Neural progenitor cell (in vitro differentiated cells): ENCODE measurements at regions not wholly inside any gene's neighbourhood (a gene's known extent, or its start where the extent isn't known, plus 50 kb on each side); places are given as distances from the start of the nearest gene placed in this dataset.
A peak's percentile ranks its signal among the peaks of the same experiment; 100 is the strongest.

ENCODE experiments used
- DNase-seq: peaks from one replicate; pipeline ENCODE4 v3.0.0-alpha.2; 2016; ENCODE audit warnings: low spot score
- H2AFZ ChIP-seq: fragments of 200-600 bp; sonication (generic); replicated peaks from 2 replicates; pipeline ENCODE4 v1.6.1; 2016; ENCODE audit warnings: antibody characterized with exemption
- H3F3A ChIP-seq: fragments of 200-600 bp; sonication (generic); 2 replicates; pipeline ENCODE4 v1.6.1; 2016; ENCODE audit warnings: antibody characterized with exemption, low read depth
- H3K27ac ChIP-seq: fragments of 200-600 bp; sonication (generic); 2 replicates; pipeline ENCODE4 v1.5.1; 2016; ENCODE audit warnings: mild to moderate bottlenecking
- H3K27me3 ChIP-seq: fragments of 200-600 bp; sonication (generic); 2 replicates; pipeline ENCODE4 v1.6.1; 2016; ENCODE audit warnings: mild to moderate bottlenecking, moderate library complexity
- H3K36me3 ChIP-seq: fragments of 200-600 bp; sonication (generic); 2 replicates; pipeline ENCODE4 v1.5.1; 2016
- H3K4me1 ChIP-seq: fragments of 200-600 bp; sonication (generic); 2 replicates; pipeline ENCODE4 v1.6.1; 2016; ENCODE audit warnings: mixed run types
- H3K4me2 ChIP-seq: fragments of 200-600 bp; sonication (generic); 2 replicates; pipeline ENCODE4 v1.6.1; 2016
- H3K4me3 ChIP-seq: fragments of 200-600 bp; sonication (generic); 2 replicates; pipeline ENCODE4 v1.5.1; 2016
- H3K79me2 ChIP-seq: fragments of 200-600 bp; sonication (generic); 2 replicates; pipeline ENCODE4 v1.6.1; 2016; ENCODE audit warnings: low read depth
- H3K9ac ChIP-seq: fragments of 200-600 bp; sonication (generic); 2 replicates; pipeline ENCODE4 v1.6.1; 2016
- H3K9me3 ChIP-seq: fragments of 200-600 bp; sonication (generic); 2 replicates; pipeline ENCODE4 v1.5.1; 2016; ENCODE audit warnings: low read depth
- H4K20me1 ChIP-seq: fragments of 200-600 bp; sonication (generic); 2 replicates; pipeline ENCODE4 v1.6.1; 2016; ENCODE audit warnings: low read depth
- H3K27ac Mint-ChIP-seq: 3 replicates; pipeline ENCODE4 v1.8.0; 2021; ENCODE audit warnings: mixed read lengths
- H3K27me3 Mint-ChIP-seq: 2 replicates; pipeline ENCODE4 v1.8.0; 2022; ENCODE audit warnings: low read depth, mild to moderate bottlenecking, inconsistent platforms, moderate library complexity, mixed read lengths; ENCODE audit not compliant: insufficient read depth
- H3K36me3 Mint-ChIP-seq: 3 replicates; pipeline ENCODE4 v1.8.0; 2021; ENCODE audit warnings: mixed read lengths
- H3K4me1 Mint-ChIP-seq: 3 replicates; pipeline ENCODE4 v1.8.0; 2021; ENCODE audit warnings: mixed read lengths
- H3K4me3 Mint-ChIP-seq: 3 replicates; pipeline ENCODE4 v1.8.0; 2021; ENCODE audit warnings: mild to moderate bottlenecking, moderate library complexity, mixed read lengths
- H3K9me3 Mint-ChIP-seq: 3 replicates; pipeline ENCODE4 v1.8.0; 2020; ENCODE audit warnings: mixed read lengths
- CTCF ChIP-seq: fragments of 200-600 bp; sonication (generic); IDR thresholded peaks from 2 replicates; pipeline ENCODE4 v1.5.1; 2017; ENCODE audit warnings: antibody characterized with exemption, mild to moderate bottlenecking
- EZH2 ChIP-seq: fragments of 200-600 bp; sonication (generic); IDR thresholded peaks from 2 replicates; pipeline ENCODE4 v1.6.1; 2017; ENCODE audit warnings: antibody characterized with exemption, mild to moderate bottlenecking, moderate library complexity
- EZH2phosphoT487 ChIP-seq: fragments of 200-600 bp; sonication (generic); IDR thresholded peaks from 2 replicates; pipeline ENCODE4 v1.6.1; 2017; ENCODE audit warnings: antibody characterized with exemption

GRCh38 chr7:119452401-119452800, 820.6 kb upstream of the KCND2 start:
- Histone ChIP-seq H3K79me2 (no peaks in the 10 kb centered on the region), H3K4me3 (no peak overlapping the region), H3K9ac (no peak overlapping the region), H3F3A (no peaks in the 10 kb centered on the region), H3K4me1 (no peaks in the 10 kb centered on the region), H4K20me1 (no peaks in the 10 kb centered on the region), H3K27me3 (no peaks in the 10 kb centered on the region), H3K4me2 (no peak overlapping the region), H3K9me3 (no peaks in the 10 kb centered on the region), H3K27ac (no peak overlapping the region), H3K36me3 (no peaks in the 10 kb centered on the region), H2AFZ (no peak overlapping the region)
- Mint-ChIP-seq H3K9me3 (no peaks in the 10 kb centered on the region), H3K36me3 (no peaks in the 10 kb centered on the region), H3K27me3 (no peaks in the 10 kb centered on the region), H3K4me1 (no peaks in the 10 kb centered on the region), H3K4me3 (no peak overlapping the region), H3K27ac (no peak overlapping the region)
- no peak for DNase-seq
- TF ChIP-seq CTCF (no peak), EZH2 (no peak), EZH2phosphoT487 (no peak)

GRCh38 chr7:119465798-119466305, 807.1 kb upstream of the KCND2 start:
- H3K27ac Mint-ChIP-seq: no peak overlapping the region
- DNase-seq: no peak
- H3K27ac ChIP-seq: no peak overlapping the region

GRCh38 chr7:119472408-119473038, 800.5 kb upstream of the KCND2 start:
- Mint-ChIP-seq H3K27ac (no peak overlapping the region), H3K4me3 (no peak overlapping the region), H3K9me3 (no peaks in the 10 kb centered on the region), H3K27me3 (peaks cover 2% of the 10 kb centered on the region), H3K36me3 (no peaks in the 10 kb centered on the region), H3K4me1 (no peaks in the 10 kb centered on the region)
- Histone ChIP-seq H3K9me3 (no peaks in the 10 kb centered on the region), H3K27me3 (no peaks in the 10 kb centered on the region), H3K79me2 (no peaks in the 10 kb centered on the region), H3F3A (no peaks in the 10 kb centered on the region), H4K20me1 (no peaks in the 10 kb centered on the region), H3K36me3 (no peaks in the 10 kb centered on the region), H3K4me2 (no peak overlapping the region), H3K4me3 (no peak overlapping the region), H2AFZ (peak overlapping the region; percentile 3), H3K27ac (no peak overlapping the region), H3K9ac (no peak overlapping the region), H3K4me1 (no peaks in the 10 kb centered on the region)
- no peak for DNase-seq
- no peak for TF ChIP-seq EZH2phosphoT487
- TF ChIP-seq CTCF: no peak
- no peak for TF ChIP-seq EZH2

More at GRCh38 chr7:119465798-119466305, 807.1 kb upstream of the KCND2 start:
- Histone ChIP-seq H3F3A (no peaks in the 10 kb centered on the region), H3K4me2 (no peak overlapping the region), H4K20me1 (no peaks in the 10 kb centered on the region), H3K36me3 (no peaks in the 10 kb centered on the region), H3K9ac (no peak overlapping the region), H3K79me2 (no peaks in the 10 kb centered on the region), H3K27me3 (no peaks in the 10 kb centered on the region), H3K4me3 (no peak overlapping the region), H2AFZ (no peak overlapping the region), H3K4me1 (no peaks in the 10 kb centered on the region), H3K9me3 (no peaks in the 10 kb centered on the region)
- no peak for TF ChIP-seq EZH2
- Mint-ChIP-seq H3K36me3 (no peaks in the 10 kb centered on the region), H3K9me3 (no peaks in the 10 kb centered on the region), H3K4me3 (no peak overlapping the region), H3K4me1 (no peaks in the 10 kb centered on the region), H3K27me3 (no peaks in the 10 kb centered on the region)

- Histone ChIP-seq H3K9me3 (no peaks in the 10 kb centered on the region), H3F3A (no peaks in the 10 kb centered on the region), H3K27me3 (no peaks in the 10 kb centered on the region), H3K9ac (no peak overlapping the region), H3K4me1 (no peaks in the 10 kb centered on the region), H3K4me3 (no peak overlapping the region), H3K79me2 (no peaks in the 10 kb centered on the region), H3K27ac (no peak overlapping the region), H2AFZ (peak overlapping the region; percentile 98), H3K4me2 (no peak overlapping the region), H4K20me1 (no peaks in the 10 kb centered on the region), H3K36me3 (no peaks in the 10 kb centered on the region)
- H3K4me3 Mint-ChIP-seq: no peak overlapping the region
- H3K27ac Mint-ChIP-seq: no peak overlapping the region
- no peaks in the 10 kb centered on the region for H3K36me3 Mint-ChIP-seq
- TF ChIP-seq CTCF: peak; percentile 52
- TF ChIP-seq EZH2: no peak
- H3K27me3 Mint-ChIP-seq: no peaks in the 10 kb centered on the region
- peak; percentile 62 for DNase-seq
- H3K4me1 Mint-ChIP-seq: peaks cover 6% of the 10 kb centered on the region
- no peaks in the 10 kb centered on the region for H3K9me3 Mint-ChIP-seq
Measured at GRCh38 chr7:119482209-119482608, 790.8 kb upstream of the KCND2 start.
